H1 (cell line): ENCODE measurements at regions not wholly inside any gene's neighbourhood (a gene's known extent, or its start where the extent isn't known, plus 50 kb on each side); places are given as distances from the start of the nearest gene placed in this dataset.

Source experiments
- CTCF ChIA-PET: fragments of 300-600 bp; sonication (Branson Sonifier 250); formaldehyde crosslinking; loops from one replicate; lab custom pipeline; 2021; ENCODE audit not compliant: partially characterized antibody; lab: Charles Lee
- POLR2A ChIA-PET: fragments of 300-600 bp; sonication (Branson Sonifier 250); formaldehyde crosslinking; loops from one replicate; lab custom pipeline; 2021; ENCODE audit warnings: inconsistent platforms; ENCODE audit not compliant: partially characterized antibody; lab: Charles Lee
- DNase-seq, 2 experiments: peaks; one replicate each; pipeline versions ENCODE4 v3.0.0 to v3.0.0-alpha.2; 2010 to 2022; ENCODE audit warnings: low spot score in 2 of 2, low read depth in 1 of 2, mixed read lengths in 1 of 2
- FAIRE-seq: peaks from 2 replicates; lab custom pipeline; 2011; peaks lifted over from hg19 to GRCh38; lab: Jason Lieb, UNC
- H2AFZ ChIP-seq: 2 replicates; pipeline ENCODE4 v1.8.1; 2012; ENCODE audit warnings: low read length, inconsistent platforms
- H2AK5ac ChIP-seq: 2 replicates; pipeline ENCODE4 v1.6.1; 2013; ENCODE audit warnings: low read depth, low read length
- H2BK120ac ChIP-seq: replicated peaks from 2 replicates; pipeline ENCODE3; 2013; ENCODE audit warnings: low read depth, low read length, inconsistent platforms
- H2BK12ac ChIP-seq: 2 replicates; pipeline ENCODE4 v1.6.1; 2013; ENCODE audit warnings: low read depth, low read length
- H2BK15ac ChIP-seq: 2 replicates; pipeline ENCODE4 v1.6.1; 2013; ENCODE audit warnings: low read length
- H2BK20ac ChIP-seq: 2 replicates; pipeline ENCODE4 v1.6.1; 2013; ENCODE audit warnings: low read length
- H2BK5ac ChIP-seq: 2 replicates; pipeline ENCODE4 v1.6.1; 2013; ENCODE audit warnings: low read depth, low read length
- H3K14ac ChIP-seq: 2 replicates; pipeline ENCODE4 v1.6.1; 2013; ENCODE audit warnings: inconsistent platforms; ENCODE audit not compliant: insufficient read length
- H3K18ac ChIP-seq: 2 replicates; pipeline ENCODE4 v1.6.1; 2013; ENCODE audit warnings: low read length; ENCODE audit errors: extremely low read depth
- H3K23ac ChIP-seq: 2 replicates; pipeline ENCODE4 v1.6.1; 2013; ENCODE audit warnings: inconsistent platforms; ENCODE audit not compliant: insufficient read length
- H3K23me2 ChIP-seq: 2 replicates; pipeline ENCODE4 v1.6.1; 2013; ENCODE audit warnings: low read depth, low read length
- H3K27ac ChIP-seq: 2 replicates; pipeline ENCODE4 v1.6.1; 2011; ENCODE audit warnings: low read depth, low read length, inconsistent platforms
- H3K27me3 ChIP-seq, 4 experiments: replicated peaks in 1 of 4; 1 replicate in 1 of 4; 2 replicates in 3 of 4; pipeline versions ENCODE4 v1.6.1 to v1.8.1; 2011 to 2013; ENCODE audit warnings: low read length in 3 of 4, mild to moderate bottlenecking in 3 of 4, inconsistent platforms in 2 of 4, mixed read lengths in 2 of 4, moderate library complexity in 1 of 4; ENCODE audit not compliant: control insufficient read depth in 3 of 4, insufficient read depth in 3 of 4; ENCODE audit errors: extremely low read depth in 1 of 4
- H3K36me3 ChIP-seq, 4 experiments: 2 replicates each; pipeline versions ENCODE4 v1.6.1 to v1.8.1; 2011 to 2013; ENCODE audit warnings: mild to moderate bottlenecking in 4 of 4, low read length in 3 of 4, moderate library complexity in 2 of 4, control low read depth in 1 of 4, inconsistent platforms in 1 of 4; ENCODE audit not compliant: insufficient read depth in 4 of 4, control insufficient read depth in 2 of 4
- H3K4ac ChIP-seq: replicated peaks from 2 replicates; pipeline ENCODE3; 2013; ENCODE audit warnings: low read length, low read depth, mixed read lengths, inconsistent platforms; ENCODE audit not compliant: insufficient read length
- H3K4me1 ChIP-seq, 4 experiments: replicated peaks in 1 of 4; 1 replicate in 1 of 4; 2 replicates in 3 of 4; pipeline versions ENCODE4 v1.6.1 to v1.8.1; 2011 to 2013; ENCODE audit warnings: low read length in 3 of 4, inconsistent platforms in 2 of 4, mixed read lengths in 1 of 4; ENCODE audit not compliant: insufficient read depth in 4 of 4, control insufficient read depth in 3 of 4
- H3K4me2 ChIP-seq, 2 experiments: 2 replicates each; pipeline versions ENCODE4 v1.6.1 to v1.8.1; 2011 to 2013; ENCODE audit warnings: low read depth in 2 of 2, low read length in 2 of 2, control low read depth in 1 of 2, inconsistent platforms in 1 of 2, mild to moderate bottlenecking in 1 of 2; ENCODE audit not compliant: insufficient read depth in 1 of 2
- H3K4me3 ChIP-seq, 4 experiments: fragments of 200-600, 300-600 bp in 1 of 4; sonication (generic), shearing (Covaris generic), sonication (Bioruptor Twin) in 1 of 4; 2 replicates each; pipeline versions ENCODE4 v1.5.1 to v1.8.1; 2011 to 2016; ENCODE audit warnings: low read length in 4 of 4, low read depth in 3 of 4, control low read depth in 2 of 4, inconsistent platforms in 2 of 4, mild to moderate bottlenecking in 2 of 4, mixed read lengths in 1 of 4, moderate library complexity in 1 of 4; ENCODE audit not compliant: insufficient read depth in 2 of 4; ENCODE audit errors: extremely low read depth in 1 of 4
- H3K56ac ChIP-seq: replicated peaks from 2 replicates; pipeline ENCODE3; 2013; ENCODE audit warnings: low read depth, mild to moderate bottlenecking, mixed read lengths, low read length, inconsistent platforms; ENCODE audit not compliant: insufficient read length
- H3K79me1 ChIP-seq: 2 replicates; pipeline ENCODE4 v1.6.1; 2013; ENCODE audit warnings: low read depth, low read length, control low read depth
- H3K79me2 ChIP-seq, 2 experiments: 2 replicates each; pipeline versions ENCODE4 v1.6.1 to v1.8.1; 2012 to 2013; ENCODE audit warnings: low read length in 2 of 2, mild to moderate bottlenecking in 2 of 2, inconsistent platforms in 1 of 2; ENCODE audit not compliant: insufficient read depth in 2 of 2, control insufficient read depth in 1 of 2
- H3K9ac ChIP-seq, 4 experiments: replicated peaks in 1 of 4; 1 replicate in 1 of 4; 2 replicates in 3 of 4; pipeline versions ENCODE4 v1.6.1 to v1.8.1; 2011 to 2013; ENCODE audit warnings: low read depth in 3 of 4, low read length in 3 of 4, control low read depth in 2 of 4, mild to moderate bottlenecking in 2 of 4, moderate library complexity in 2 of 4, inconsistent platforms in 1 of 4; ENCODE audit errors: extremely low read depth in 1 of 4
- H3K9me3 ChIP-seq, 2 experiments: 2 replicates each; pipeline versions ENCODE4 v1.6.1 to v1.8.1; 2012 to 2013; ENCODE audit warnings: mild to moderate bottlenecking in 2 of 2, moderate library complexity in 2 of 2, control low read depth in 1 of 2, inconsistent platforms in 1 of 2, low read depth in 1 of 2, low read length in 1 of 2, mixed read lengths in 1 of 2; ENCODE audit not compliant: insufficient read depth in 2 of 2
- H4K20me1 ChIP-seq, 2 experiments: replicated peaks in 1 of 2; 2 replicates each; pipeline versions ENCODE3 to v1.8.1; 2011 to 2013; ENCODE audit warnings: inconsistent platforms in 2 of 2, low read length in 2 of 2, mild to moderate bottlenecking in 1 of 2; ENCODE audit not compliant: insufficient read depth in 2 of 2, control insufficient read depth in 1 of 2
- H4K5ac ChIP-seq: 2 replicates; pipeline ENCODE4 v1.6.1; 2013; ENCODE audit warnings: low read length, low read depth, mixed read lengths, inconsistent platforms; ENCODE audit not compliant: insufficient read length
- H4K8ac ChIP-seq: 2 replicates; pipeline ENCODE4 v1.8.0; 2013; ENCODE audit warnings: mild to moderate bottlenecking, moderate library complexity, low read length, inconsistent platforms; ENCODE audit not compliant: insufficient read depth; ENCODE audit errors: extremely low read depth
- H4K91ac ChIP-seq: replicated peaks from 2 replicates; pipeline ENCODE3; 2013; ENCODE audit warnings: low read length, mixed read lengths, inconsistent platforms; ENCODE audit not compliant: insufficient read length
- ATF2 ChIP-seq: IDR thresholded peaks from 2 replicates; pipeline ENCODE4 v1.6.1; 2012; ENCODE audit warnings: low read length, inconsistent platforms
- ATF3 ChIP-seq: IDR thresholded peaks from 2 replicates; pipeline ENCODE4 v1.6.1; 2011; ENCODE audit warnings: low read depth, mild to moderate bottlenecking, low read length; ENCODE audit not compliant: insufficient read depth
- BRCA1 ChIP-seq: IDR thresholded peaks from 2 replicates; pipeline ENCODE4 v1.6.1; 2012; ENCODE audit warnings: low read depth, low read length, improper control_type of control experiment
- CBX5 ChIP-seq: fragments of 300-800, 300-1000 bp; sonication (generic); IDR thresholded peaks from 2 replicates; pipeline ENCODE4 v1.7.1; 2016; ENCODE audit warnings: antibody characterized with exemption, low read length, low read depth
- CREB1 ChIP-seq: IDR thresholded peaks from 2 replicates; pipeline ENCODE4 v1.6.1; 2012; ENCODE audit warnings: inconsistent platforms
- FOSL1 ChIP-seq: IDR thresholded peaks from 2 replicates; pipeline ENCODE4 v1.6.1; 2011; ENCODE audit warnings: mild to moderate bottlenecking, low read depth, low read length, moderate library complexity; ENCODE audit not compliant: insufficient read depth
- JUN ChIP-seq: IDR thresholded peaks from 2 replicates; pipeline ENCODE4 v1.6.1; 2011; ENCODE audit warnings: low read depth, mild to moderate bottlenecking, improper control_type of control experiment, low read length
- JUND ChIP-seq: IDR thresholded peaks from 2 replicates; pipeline ENCODE4 v1.6.1; 2011; ENCODE audit warnings: mild to moderate bottlenecking, improper control_type of control experiment, low read length
- KDM4A ChIP-seq: IDR thresholded peaks from one replicate; pipeline ENCODE4 v1.7.1; 2012; ENCODE audit warnings: low read depth, mild to moderate bottlenecking, moderate library complexity, low read length, inconsistent platforms; ENCODE audit not compliant: severe bottlenecking
- KDM5A ChIP-seq: fragments of 200-600 bp; IDR thresholded peaks from 2 replicates; pipeline ENCODE4 v1.7.1; 2012; ENCODE audit warnings: mild to moderate bottlenecking, low read length, inconsistent platforms, mixed read lengths
- MAFK ChIP-seq: IDR thresholded peaks from 2 replicates; pipeline ENCODE4 v1.6.1; 2012; ENCODE audit warnings: low read depth, mild to moderate bottlenecking, improper control_type of control experiment, low read length
- POLR2AphosphoS5 ChIP-seq: IDR thresholded peaks from 2 replicates; pipeline ENCODE4 v1.6.1; 2011; ENCODE audit warnings: low read depth, low read length
- SP2 ChIP-seq: IDR thresholded peaks from 2 replicates; pipeline ENCODE4 v1.6.1; 2012; ENCODE audit warnings: mild to moderate bottlenecking, low read length, inconsistent platforms
- WGBS, 2 experiments: shearing (Covaris generic) in 1 of 2; methylation state at CpG; one replicate each; pipeline versions ENCODE4 v1.1.6 to v1.1.7; 2013 to 2015; ENCODE audit warnings: low lambda C conversion rate in 2 of 2, mixed read lengths in 2 of 2, inconsistent platforms in 1 of 2, low coverage in 1 of 2, missing lambda C conversion rate in 1 of 2; ENCODE audit not compliant: insufficient replicate concordance in 2 of 2, insufficient coverage in 1 of 2, insufficient read length in 1 of 2; ENCODE audit errors: extremely low coverage in 1 of 2, missing lambda C conversion rate in 1 of 2; 5-methylcytosine and 5-hydroxymethylcytosine counted together

GRCh38 chrX:129346574-129346973 is 176.7 kb downstream of the SMARCA1 start:
- POLR2A ChIA-PET: interaction anchor here (0.8 kb wide), 1 partner anchor 10 kb away, joined by 3 read pairs; no protein-coding TSS in a partner anchor
- FAIRE-seq: no peak
- TF ChIP-seq ATF2 (no peak), JUN (no peak), SP2 (no peak), ATF3 (no peak), CREB1 (no peak), BRCA1 (no peak), MAFK (no peak), POLR2AphosphoS5 (no peak), JUND (no peak), KDM4A (no peak), FOSL1 (no peak), KDM5A (no peak), CBX5 (no peak)

More at GRCh38 chrX:129346574-129346973, 176.7 kb downstream of the SMARCA1 start:
- H2AK5ac ChIP-seq: no peak overlapping the region
- H3K14ac ChIP-seq: no peak overlapping the region
- no peak for DNase-seq
- CTCF ChIA-PET: interaction anchor here (0.5 to 1.6 kb wide), 5 partner anchors 9 to 91 kb away, joined by 3 to 9 read pairs (median 4); no protein-coding TSS in a partner anchor
- H3K27ac ChIP-seq: no peak overlapping the region
- H3K9ac ChIP-seq: no peak overlapping the region
- H3K4me3 ChIP-seq: no peak overlapping the region
- no peak overlapping the region for H2BK15ac ChIP-seq
- no peak overlapping the region for H4K91ac ChIP-seq
- H3K23ac ChIP-seq: no peak overlapping the region
- H3K18ac ChIP-seq: no peak overlapping the region
- H4K5ac ChIP-seq: no peak overlapping the region
- H4K8ac ChIP-seq: no peak overlapping the region
- no peaks in the 10 kb centered on the region for H4K20me1 ChIP-seq
- no peak overlapping the region for H3K56ac ChIP-seq
- H3K79me2 ChIP-seq: no peaks in the 10 kb centered on the region
- H2BK12ac ChIP-seq: no peak overlapping the region
- H3K4ac ChIP-seq: no peak overlapping the region
- no peaks in the 10 kb centered on the region; the same call in 1 of the 2 replicates for H3K23me2 ChIP-seq
- no peaks in the 10 kb centered on the region for H3K9me3 ChIP-seq
- no peaks in the 10 kb centered on the region for H3K36me3 ChIP-seq
- H2BK120ac ChIP-seq: no peak overlapping the region
- H2AFZ ChIP-seq: no peak overlapping the region
- H3K27me3 ChIP-seq: peaks cover 14 to 40% (median 30%) of the 10 kb centered on the region in 4 experiments
- H2BK5ac ChIP-seq: no peak overlapping the region
- 85% methylated on average over 3 of the region's 3 CpGs; no CpG with 5 or more reads in 1 of the 2 experiments for WGBS, 2 experiments
- H3K4me2 ChIP-seq: no peak overlapping the region
- H3K4me1 ChIP-seq: no peaks in the 10 kb centered on the region
- no peaks in the 10 kb centered on the region for H3K79me1 ChIP-seq
- H2BK20ac ChIP-seq: no peak overlapping the region
